ENCODE measurements at regions not wholly inside any gene's neighbourhood (a gene's known extent, or its start where the extent isn't known, plus 50 kb on each side); places are given as distances from the start of the nearest gene placed in this dataset.

DNA sequence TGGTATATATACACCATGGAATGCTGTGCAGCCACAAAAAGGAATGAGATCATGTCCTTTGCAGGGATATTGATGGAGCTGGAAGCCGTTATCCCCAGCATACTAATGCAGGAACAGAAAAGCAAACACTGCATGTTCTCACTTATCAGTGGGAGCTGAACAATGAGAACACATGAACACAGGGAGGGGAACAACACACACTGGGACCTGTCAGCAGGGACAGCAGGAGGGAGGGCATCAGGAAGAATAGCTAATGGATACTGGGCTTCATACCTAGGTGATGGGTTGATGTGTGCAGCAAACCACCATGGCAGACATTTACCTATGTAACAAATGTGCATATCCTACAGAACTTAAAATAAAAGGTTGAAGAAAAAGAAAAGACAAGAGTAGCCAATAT, 81.1 kb upstream of the ADAD1 start:
- Histone ChIP-seq H3T11ph (ENCODE audit: low read length) (no peak overlapping the region), H3K18ac (ENCODE audit: insufficient read length, low read depth, low read length) (no peak overlapping the region), H2BK12ac (ENCODE audit: insufficient read length, low read depth, low read length) (no peak overlapping the region), H3K79me2 (ENCODE audit: insufficient read depth, low read length) (no peaks in the 10 kb centered on the region), H3K56ac (ENCODE audit: insufficient read length, low read depth, low read length) (no peak overlapping the region), H3K14ac (ENCODE audit: insufficient read depth, low read length) (no peak overlapping the region), H3K9me3 (ENCODE audit: control insufficient read depth, low read depth, low read length) (no peaks in the 10 kb centered on the region), H3K79me1 (ENCODE audit: insufficient read depth, low read depth, low read length, poor library complexity, severe bottlenecking) (no peaks in the 10 kb centered on the region), H4K20me1 (ENCODE audit: control insufficient read depth, insufficient read depth, insufficient read length) (no peaks in the 10 kb centered on the region), H4K91ac (ENCODE audit: insufficient read length, low read depth, low read length) (no peak overlapping the region), H2BK120ac (ENCODE audit: low read depth, low read length, poor library complexity, severe bottlenecking) (no peak overlapping the region), H3K9ac (ENCODE audit: extremely low read depth, insufficient read length, low read length) (no peak overlapping the region), H2AK5ac (ENCODE audit: insufficient read length, low read length) (no peak overlapping the region), H4K5ac (ENCODE audit: insufficient read length, low read depth, low read length) (no peak overlapping the region), H3K4ac (ENCODE audit: low read depth, low read length) (no peak overlapping the region), H3K4me2 (ENCODE audit: insufficient read depth, insufficient read length, low read length) (no peak overlapping the region), H2BK15ac (ENCODE audit: low read depth, low read length) (no peak overlapping the region), H4K8ac (replicated peaks; ENCODE audit: insufficient read length, low read depth, low read length) (no peak overlapping the region), H2AFZ (ENCODE audit: low read length) (no peak overlapping the region), H3K27me3 (ENCODE audit: insufficient read depth, low read length) (no peaks in the 10 kb centered on the region), H3K23me2 (ENCODE audit: insufficient read length, low read depth, low read length, poor library complexity, severe bottlenecking) (no peaks in the 10 kb centered on the region), H2BK5ac (ENCODE audit: insufficient read length, low read length) (no peak overlapping the region), H3K27ac (ENCODE audit: insufficient read length, low read depth, low read length) (no peak overlapping the region), H3K4me1 (ENCODE audit: insufficient read depth, low read length) (no peaks in the 10 kb centered on the region), H3K23ac (ENCODE audit: insufficient read length, low read depth, low read length) (no peak overlapping the region), H2BK20ac (ENCODE audit: low read depth, low read length, poor library complexity, severe bottlenecking) (no peak overlapping the region)
- H3K4me3 Mint-ChIP-seq = no peak overlapping the region
- TF ChIP-seq, protein P1, sequence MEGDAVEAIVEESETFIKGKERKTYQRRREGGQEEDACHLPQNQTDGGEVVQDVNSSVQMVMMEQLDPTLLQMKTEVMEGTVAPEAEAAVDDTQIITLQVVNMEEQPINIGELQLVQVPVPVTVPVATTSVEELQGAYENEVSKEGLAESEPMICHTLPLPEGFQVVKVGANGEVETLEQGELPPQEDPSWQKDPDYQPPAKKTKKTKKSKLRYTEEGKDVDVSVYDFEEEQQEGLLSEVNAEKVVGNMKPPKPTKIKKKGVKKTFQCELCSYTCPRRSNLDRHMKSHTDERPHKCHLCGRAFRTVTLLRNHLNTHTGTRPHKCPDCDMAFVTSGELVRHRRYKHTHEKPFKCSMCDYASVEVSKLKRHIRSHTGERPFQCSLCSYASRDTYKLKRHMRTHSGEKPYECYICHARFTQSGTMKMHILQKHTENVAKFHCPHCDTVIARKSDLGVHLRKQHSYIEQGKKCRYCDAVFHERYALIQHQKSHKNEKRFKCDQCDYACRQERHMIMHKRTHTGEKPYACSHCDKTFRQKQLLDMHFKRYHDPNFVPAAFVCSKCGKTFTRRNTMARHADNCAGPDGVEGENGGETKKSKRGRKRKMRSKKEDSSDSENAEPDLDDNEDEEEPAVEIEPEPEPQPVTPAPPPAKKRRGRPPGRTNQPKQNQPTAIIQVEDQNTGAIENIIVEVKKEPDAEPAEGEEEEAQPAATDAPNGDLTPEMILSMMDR (conservative IDR thresholded peaks at IDR 0.05) = no peak
- H3K9me3 Mint-ChIP-seq = no peaks in the 10 kb centered on the region
- H3K4me1 Mint-ChIP-seq = no peaks in the 10 kb centered on the region
- no CpG with 5 or more reads among the region's 1 CpG for WGBS (ENCODE audit: extremely low coverage, insufficient read length, low lambda C conversion rate)
- no peak for DNase-seq
- H3K27me3 Mint-ChIP-seq (ENCODE audit: low read depth) = no peaks in the 10 kb centered on the region; the same call in 1 of the 2 replicates
- H3K36me3 Mint-ChIP-seq (ENCODE audit: insufficient read depth in 1 of 3, low read depth in 3 of 3) = peaks cover 17 to 21% (median 17%) of the 10 kb centered on the region in 3 experiments
- no peak overlapping the region for H3K27ac Mint-ChIP-seq

Measured in H9 (cell line).